Fibroblast of lung (primary cell): ENCODE measurements at regions not wholly inside any gene's neighbourhood (a gene's known extent, or its start where the extent isn't known, plus 50 kb on each side); places are given as distances from the start of the nearest gene placed in this dataset.

Experiments
- EZH2 ChIP-seq: IDR thresholded peaks from 2 replicates; pipeline ENCODE4 v1.5.1; 2012; ENCODE audit warnings: low read length, control low read depth, mild to moderate bottlenecking; ENCODE audit errors: missing control alignments
- TF ChIP-seq, protein P1 (sequence below), 2 donors: IDR thresholded peaks in 1 of 2; conservative IDR thresholded peaks in 1 of 2; 1 replicate in 1 of 2; 2 replicates in 1 of 2; pipeline ENCODE4 v1.5.1; 2011 to 2012; ENCODE audit warnings: low read length in 2 of 2, control low read depth in 1 of 2, inconsistent platforms in 1 of 2, low read depth in 1 of 2, mild to moderate bottlenecking in 1 of 2

DNA sequence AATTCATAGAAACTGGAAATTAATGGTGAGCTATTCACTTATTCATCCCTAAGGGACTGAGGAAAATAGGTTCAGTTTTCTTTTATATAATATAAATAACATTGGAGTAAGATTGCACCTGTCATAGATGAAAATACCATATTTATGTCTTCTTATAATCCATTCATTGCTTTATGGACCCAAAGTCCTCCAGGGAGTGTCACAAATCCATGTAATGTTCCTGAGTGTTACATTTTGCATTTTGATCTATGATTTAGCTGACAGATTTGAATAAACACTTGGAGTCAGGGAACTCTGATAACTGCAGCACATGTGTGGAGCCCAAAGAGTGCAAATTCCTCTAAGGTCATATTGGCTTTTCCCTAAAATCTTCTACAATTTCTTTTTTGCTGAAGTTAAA lies 484.3 kb downstream of the MDFIC start:
- TF ChIP-seq, protein P1, sequence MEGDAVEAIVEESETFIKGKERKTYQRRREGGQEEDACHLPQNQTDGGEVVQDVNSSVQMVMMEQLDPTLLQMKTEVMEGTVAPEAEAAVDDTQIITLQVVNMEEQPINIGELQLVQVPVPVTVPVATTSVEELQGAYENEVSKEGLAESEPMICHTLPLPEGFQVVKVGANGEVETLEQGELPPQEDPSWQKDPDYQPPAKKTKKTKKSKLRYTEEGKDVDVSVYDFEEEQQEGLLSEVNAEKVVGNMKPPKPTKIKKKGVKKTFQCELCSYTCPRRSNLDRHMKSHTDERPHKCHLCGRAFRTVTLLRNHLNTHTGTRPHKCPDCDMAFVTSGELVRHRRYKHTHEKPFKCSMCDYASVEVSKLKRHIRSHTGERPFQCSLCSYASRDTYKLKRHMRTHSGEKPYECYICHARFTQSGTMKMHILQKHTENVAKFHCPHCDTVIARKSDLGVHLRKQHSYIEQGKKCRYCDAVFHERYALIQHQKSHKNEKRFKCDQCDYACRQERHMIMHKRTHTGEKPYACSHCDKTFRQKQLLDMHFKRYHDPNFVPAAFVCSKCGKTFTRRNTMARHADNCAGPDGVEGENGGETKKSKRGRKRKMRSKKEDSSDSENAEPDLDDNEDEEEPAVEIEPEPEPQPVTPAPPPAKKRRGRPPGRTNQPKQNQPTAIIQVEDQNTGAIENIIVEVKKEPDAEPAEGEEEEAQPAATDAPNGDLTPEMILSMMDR (conservative IDR thresholded peaks at IDR 0.05 in 1 of 2, IDR thresholded peaks at IDR 0.05 in 1 of 2; ENCODE audit: low read depth in 1 of 2, low read length in 2 of 2): no peak
- no peak for TF ChIP-seq EZH2
